CD14-positive monocyte (primary cell): ENCODE measurements at regions not wholly inside any gene's neighbourhood (a gene's known extent, or its start where the extent isn't known, plus 50 kb on each side); places are given as distances from the start of the nearest gene placed in this dataset.

ENCODE experiments used
- DNase-seq, 3 donors: peaks; one replicate each; pipeline ENCODE4 v3.0.0-alpha.2; 2011 to 2022
- H2AFZ ChIP-seq: 2 replicates; pipeline ENCODE4 v1.6.0; 2012; ENCODE audit warnings: mild to moderate bottlenecking, low read depth, low read length, inconsistent platforms; ENCODE audit not compliant: insufficient read depth, poor library complexity, severe bottlenecking
- H3K27ac ChIP-seq, 2 donors: 1 replicate in 1 of 2; 2 replicates in 1 of 2; pipeline ENCODE4 v1.5.1; 2012 to 2013; ENCODE audit warnings: low read length in 2 of 2, control low read depth in 1 of 2, inconsistent platforms in 1 of 2, low read depth in 1 of 2, mild to moderate bottlenecking in 1 of 2
- H3K27me3 ChIP-seq, 2 donors: one replicate each; pipeline versions ENCODE4 v1.6.0 to v1.6.1; 2011 to 2013; ENCODE audit warnings: low read length in 2 of 2; ENCODE audit not compliant: control insufficient read depth in 2 of 2, insufficient read depth in 2 of 2
- H3K36me3 ChIP-seq, 2 donors: replicated peaks in 1 of 2; 1 replicate in 1 of 2; 2 replicates in 1 of 2; pipeline versions ENCODE4 v1.5.1 to v1.6.1; 2012 to 2013; ENCODE audit warnings: low read length in 2 of 2, control low read depth in 1 of 2, inconsistent platforms in 1 of 2, mild to moderate bottlenecking in 1 of 2; ENCODE audit not compliant: insufficient read depth in 2 of 2, control insufficient read depth in 1 of 2
- H3K4me1 ChIP-seq, 2 donors: 1 replicate in 1 of 2; 2 replicates in 1 of 2; pipeline versions ENCODE4 v1.5.1 to v1.6.1; 2012 to 2013; ENCODE audit warnings: low read length in 2 of 2, control low read depth in 1 of 2, inconsistent platforms in 1 of 2, mild to moderate bottlenecking in 1 of 2, moderate library complexity in 1 of 2; ENCODE audit not compliant: insufficient read depth in 2 of 2, control insufficient read depth in 1 of 2
- H3K4me2 ChIP-seq: replicated peaks from 2 replicates; pipeline ENCODE3; 2012; ENCODE audit warnings: low read length, moderate library complexity, mild to moderate bottlenecking; ENCODE audit not compliant: poor library complexity, severe bottlenecking; ENCODE audit errors: extremely low read depth
- H3K4me3 ChIP-seq, 3 experiments: fragments of 200-600 bp in 1 of 3; sonication (generic) in 1 of 3; replicated peaks in 1 of 3; 1 replicate in 2 of 3; 2 replicates in 1 of 3; pipeline ENCODE4 v1.5.1; 2011 to 2013; ENCODE audit warnings: low read length in 3 of 3, mild to moderate bottlenecking in 3 of 3, control low read depth in 2 of 3, low read depth in 2 of 3, inconsistent platforms in 1 of 3, moderate library complexity in 1 of 3
- H3K79me2 ChIP-seq: 2 replicates; pipeline ENCODE4 v1.6.0; 2012; ENCODE audit warnings: mild to moderate bottlenecking, control low read depth, inconsistent platforms, low read length, moderate library complexity; ENCODE audit not compliant: insufficient read depth
- H3K9ac ChIP-seq: 2 replicates; pipeline ENCODE4 v1.6.0; 2017; ENCODE audit warnings: low read length, mild to moderate bottlenecking; ENCODE audit not compliant: insufficient read depth, poor library complexity, severe bottlenecking
- H3K9me3 ChIP-seq, 2 donors: replicated peaks in 1 of 2; 1 replicate in 1 of 2; 2 replicates in 1 of 2; pipeline versions ENCODE4 v1.5.1 to v1.6.1; 2012 to 2013; ENCODE audit warnings: low read length in 2 of 2, control low read depth in 1 of 2; ENCODE audit not compliant: control insufficient read depth in 1 of 2, insufficient read depth in 1 of 2
- H4K20me1 ChIP-seq: 2 replicates; pipeline ENCODE4 v1.6.0; 2012; ENCODE audit warnings: mild to moderate bottlenecking, low read length, control low read depth, moderate library complexity; ENCODE audit not compliant: insufficient read depth
- H3K27ac Mint-ChIP-seq, 7 donors: one replicate each; pipeline ENCODE4 v1.8.0; 2020; ENCODE audit warnings: mild to moderate bottlenecking in 7 of 7, mixed read lengths in 7 of 7, moderate library complexity in 6 of 7, inconsistent platforms in 2 of 7
- H3K27me3 Mint-ChIP-seq, 3 donors: one replicate each; pipeline ENCODE4 v1.8.0; 2021 to 2022; ENCODE audit warnings: low read depth in 3 of 3, mild to moderate bottlenecking in 3 of 3, mixed read lengths in 3 of 3, moderate library complexity in 3 of 3, inconsistent platforms in 1 of 3
- H3K36me3 Mint-ChIP-seq, 2 donors: one replicate each; pipeline ENCODE4 v1.8.0; 2020; ENCODE audit warnings: mixed read lengths in 2 of 2, inconsistent platforms in 1 of 2, mild to moderate bottlenecking in 1 of 2
- H3K4me1 Mint-ChIP-seq: one replicate; pipeline ENCODE4 v1.8.0; 2020; ENCODE audit warnings: mild to moderate bottlenecking, mixed read lengths
- H3K4me3 Mint-ChIP-seq, 2 donors: one replicate each; pipeline ENCODE4 v1.8.0; 2020; ENCODE audit warnings: mild to moderate bottlenecking in 2 of 2, mixed read lengths in 2 of 2, moderate library complexity in 1 of 2
- H3K9me3 Mint-ChIP-seq, 7 donors: one replicate each; pipeline ENCODE4 v1.8.0; 2020 to 2022; ENCODE audit warnings: mixed read lengths in 7 of 7, mild to moderate bottlenecking in 6 of 7, moderate library complexity in 6 of 7, inconsistent platforms in 2 of 7
- WGBS: methylation state at CpG from one replicate; pipeline ENCODE4 v1.1.5; 2013; ENCODE audit warnings: missing lambda C conversion rate; ENCODE audit not compliant: insufficient coverage; 5-methylcytosine and 5-hydroxymethylcytosine counted together
- intact Hi-C, 2 donors: fragments of 100-400 bp; cut with micrococcal nuclease; formaldehyde crosslinking; loops; one replicate each; pipeline versions ENCODE4 v1.15.0 to v1.15.1; 2023
- TF ChIP-seq, protein P1 (sequence below): fragments of 200-600 bp; IDR thresholded peaks from one replicate; pipeline ENCODE4 v1.8.0; 2022; ENCODE audit warnings: antibody characterized with exemption, mild to moderate bottlenecking

DNA sequence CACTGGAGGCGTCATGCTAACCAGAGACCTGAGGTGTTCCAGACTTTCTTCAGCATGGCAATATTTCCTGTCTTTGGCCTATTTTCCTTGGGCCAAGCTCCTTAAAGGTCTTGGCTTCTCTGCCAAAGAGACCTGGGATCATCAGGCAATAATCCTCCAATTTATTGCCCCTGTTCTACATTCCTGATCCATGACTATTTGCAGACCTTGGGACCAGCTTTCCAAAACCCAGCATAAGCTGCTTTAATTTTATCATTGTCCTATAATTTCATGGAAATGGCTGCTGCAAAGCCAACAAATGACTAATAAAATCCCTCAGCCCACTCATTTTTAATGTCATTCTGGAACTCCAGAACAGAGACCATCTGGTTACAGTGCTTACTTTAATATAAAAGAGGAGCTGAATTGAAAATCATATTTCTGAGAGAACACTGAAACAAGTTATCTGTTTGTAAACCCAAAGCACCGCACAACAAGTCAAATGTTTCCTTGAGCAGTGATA, 166.9 kb upstream of the BTG1 start:
- Histone ChIP-seq H3K4me1 (peaks cover 0 to 4% of the 10 kb centered on the region in 2 donors), H3K4me3 (no peak overlapping the region), H4K20me1 (no peaks in the 10 kb centered on the region), H3K27ac (no peak overlapping the region), H3K9ac (no peak overlapping the region), H2AFZ (no peak overlapping the region), H3K79me2 (no peaks in the 10 kb centered on the region), H3K36me3 (no peaks in the 10 kb centered on the region), H3K9me3 (no peaks in the 10 kb centered on the region), H3K4me2 (no peak overlapping the region), H3K27me3 (no peaks in the 10 kb centered on the region)
- Mint-ChIP-seq H3K27me3 (peaks cover 0 to 2% (median 0%) of the 10 kb centered on the region in 3 donors), H3K27ac (no peak overlapping the region), H3K9me3 (peaks cover 0 to 8% (median 6%) of the 10 kb centered on the region in 7 donors), H3K4me3 (no peak overlapping the region), H3K4me1 (peaks cover 8% of the 10 kb centered on the region), H3K36me3 (no peaks in the 10 kb centered on the region)
- 100% methylated on average over 2 of the region's 2 CpGs for WGBS
- TF ChIP-seq, protein P1, sequence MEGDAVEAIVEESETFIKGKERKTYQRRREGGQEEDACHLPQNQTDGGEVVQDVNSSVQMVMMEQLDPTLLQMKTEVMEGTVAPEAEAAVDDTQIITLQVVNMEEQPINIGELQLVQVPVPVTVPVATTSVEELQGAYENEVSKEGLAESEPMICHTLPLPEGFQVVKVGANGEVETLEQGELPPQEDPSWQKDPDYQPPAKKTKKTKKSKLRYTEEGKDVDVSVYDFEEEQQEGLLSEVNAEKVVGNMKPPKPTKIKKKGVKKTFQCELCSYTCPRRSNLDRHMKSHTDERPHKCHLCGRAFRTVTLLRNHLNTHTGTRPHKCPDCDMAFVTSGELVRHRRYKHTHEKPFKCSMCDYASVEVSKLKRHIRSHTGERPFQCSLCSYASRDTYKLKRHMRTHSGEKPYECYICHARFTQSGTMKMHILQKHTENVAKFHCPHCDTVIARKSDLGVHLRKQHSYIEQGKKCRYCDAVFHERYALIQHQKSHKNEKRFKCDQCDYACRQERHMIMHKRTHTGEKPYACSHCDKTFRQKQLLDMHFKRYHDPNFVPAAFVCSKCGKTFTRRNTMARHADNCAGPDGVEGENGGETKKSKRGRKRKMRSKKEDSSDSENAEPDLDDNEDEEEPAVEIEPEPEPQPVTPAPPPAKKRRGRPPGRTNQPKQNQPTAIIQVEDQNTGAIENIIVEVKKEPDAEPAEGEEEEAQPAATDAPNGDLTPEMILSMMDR = no peak
- intact Hi-C loops = no loop called here
- DNase-seq = no peak

DNA sequence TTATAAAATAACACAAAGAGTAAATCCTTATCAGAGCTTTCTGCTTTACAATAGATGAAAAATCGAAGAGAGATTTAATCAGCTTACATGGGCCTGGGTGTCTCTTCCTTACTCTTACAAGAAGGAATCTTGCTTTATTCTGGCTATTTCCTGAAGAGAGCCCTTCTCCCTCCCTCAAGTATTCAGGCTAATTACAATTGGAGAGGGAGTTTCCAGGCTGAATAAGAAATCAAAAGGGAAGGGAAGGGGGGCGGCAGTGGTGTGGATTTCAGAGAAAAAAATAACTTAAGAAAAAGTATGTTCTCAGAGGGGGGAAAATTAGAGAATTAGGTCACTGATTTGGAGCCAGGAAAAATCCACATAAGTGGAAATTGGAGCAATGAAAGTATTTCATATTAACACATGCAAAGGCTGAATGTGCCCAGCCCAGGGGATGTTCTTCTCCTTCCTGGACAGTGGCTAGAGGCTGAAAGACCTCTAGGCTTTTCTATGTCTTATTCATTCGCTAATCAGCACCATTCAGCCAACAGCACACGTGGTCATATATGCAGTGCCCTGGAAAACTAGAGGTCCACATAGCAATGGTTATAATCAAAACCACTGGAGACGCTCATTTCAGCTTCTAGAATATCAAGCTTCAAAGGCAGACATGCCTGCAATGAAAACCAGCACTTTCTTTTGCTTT, 158.9 kb upstream of the BTG1 start:
- peaks cover 13% of the 10 kb centered on the region for H3K4me1 Mint-ChIP-seq
- TF ChIP-seq, protein P1 = no peak
- H3K9me3 Mint-ChIP-seq = peaks cover 0 to 5% (median 2%) of the 10 kb centered on the region in 7 donors
- H3K4me3 Mint-ChIP-seq = no peak overlapping the region
- H3K36me3 ChIP-seq = no peaks in the 10 kb centered on the region
- H3K4me2 ChIP-seq = no peak overlapping the region
- H3K27me3 ChIP-seq = no peaks in the 10 kb centered on the region
- WGBS = 96% methylated on average over 3 of the region's 5 CpGs
- H3K27ac ChIP-seq = no peak overlapping the region
- H3K27me3 Mint-ChIP-seq = peaks cover 0 to 2% (median 1%) of the 10 kb centered on the region in 3 donors
- no peak for DNase-seq
- peaks cover 2 to 3% of the 10 kb centered on the region in 2 donors for H3K36me3 Mint-ChIP-seq
- no peak overlapping the region for H3K4me3 ChIP-seq
- no peak overlapping the region for H3K9ac ChIP-seq
- H3K9me3 ChIP-seq = no peaks in the 10 kb centered on the region
- H4K20me1 ChIP-seq = no peaks in the 10 kb centered on the region
- no peak overlapping the region for H2AFZ ChIP-seq
- peaks cover 21 to 29% of the 10 kb centered on the region in 2 donors for H3K4me1 ChIP-seq
- peak overlapping the region in 1 of 7 donors; percentile 40 for H3K27ac Mint-ChIP-seq
- intact Hi-C loops = no loop called here
- H3K79me2 ChIP-seq = no peaks in the 10 kb centered on the region
